ENCODE measurements at regions not wholly inside any gene's neighbourhood (a gene's known extent, or its start where the extent isn't known, plus 50 kb on each side); places are given as distances from the start of the nearest gene placed in this dataset.

GRCh38 chr1:8084913-8085312, 58.8 kb upstream of the ERRFI1 start:
- Histone ChIP-seq H3K27ac (ENCODE audit: low read depth, low read length, poor library complexity, severe bottlenecking) (no peak overlapping the region), H3F3A (ENCODE audit: insufficient read depth, low read length) (no peaks in the 10 kb centered on the region), H4K20me1 (ENCODE audit: insufficient read depth, low read length) (no peaks in the 10 kb centered on the region), H3K9ac (ENCODE audit: low read length) (no peak overlapping the region), H3K36me3 (ENCODE audit: insufficient read depth, low read length) (no peaks in the 10 kb centered on the region), H3K4me1 (ENCODE audit: insufficient read depth, low read length, severe bottlenecking) (no peaks in the 10 kb centered on the region), H3K79me2 (ENCODE audit: insufficient read depth, low read length) (no peaks in the 10 kb centered on the region), H3K9me3 (ENCODE audit: low read length) (no peaks in the 10 kb centered on the region), H3K9me2 (ENCODE audit: low read depth, low read length) (no peaks in the 10 kb centered on the region), H3K4me3 (ENCODE audit: low read depth, low read length, poor library complexity, severe bottlenecking) (no peak overlapping the region), H3K27me3 (ENCODE audit: insufficient read depth, low read length) (no peaks in the 10 kb centered on the region), H3K4me2 (ENCODE audit: low read length) (no peak overlapping the region), H2AFZ (ENCODE audit: low read length) (no peak overlapping the region)
- TF ChIP-seq EZH2 (IDR thresholded peaks at IDR 0.05; ENCODE audit: borderline replicate concordance, low read length) (no peak), CTCF (IDR thresholded peaks at IDR 0.05; ENCODE audit: low read length) (no peak)

GRCh38 chr1:8083739-8084484, 57.8 kb upstream of the ERRFI1 start:
- H3K9ac ChIP-seq (ENCODE audit: low read length), result no peak overlapping the region
- 0 out of 2 replicates have a peak, but pooled peaks cover 2% of the 10 kb centered on the region for H3K27me3 ChIP-seq (ENCODE audit: insufficient read depth, low read length)
- no peak overlapping the region for H3K4me2 ChIP-seq (ENCODE audit: low read length)
- no peaks in the 10 kb centered on the region for H3K36me3 ChIP-seq (ENCODE audit: insufficient read depth, low read length)
- H3K79me2 ChIP-seq (ENCODE audit: insufficient read depth, low read length), result no peaks in the 10 kb centered on the region
- no peak overlapping the region for H3K27ac ChIP-seq (ENCODE audit: low read depth, low read length, poor library complexity, severe bottlenecking)
- no peaks in the 10 kb centered on the region for H3F3A ChIP-seq (ENCODE audit: insufficient read depth, low read length)
- H3K9me3 ChIP-seq (ENCODE audit: low read length), result no peaks in the 10 kb centered on the region
- no peak for TF ChIP-seq EZH2 (IDR thresholded peaks at IDR 0.05; ENCODE audit: borderline replicate concordance, low read length)
- no peak overlapping the region for H2AFZ ChIP-seq (ENCODE audit: low read length)
- H3K4me1 ChIP-seq (ENCODE audit: insufficient read depth, low read length, severe bottlenecking), result no peaks in the 10 kb centered on the region
- no peak overlapping the region for H3K4me3 ChIP-seq (ENCODE audit: low read depth, low read length, poor library complexity, severe bottlenecking)
- no peaks in the 10 kb centered on the region for H4K20me1 ChIP-seq (ENCODE audit: insufficient read depth, low read length)
- no peaks in the 10 kb centered on the region for H3K9me2 ChIP-seq (ENCODE audit: low read depth, low read length)

- Histone ChIP-seq H3K9me2 (ENCODE audit: low read depth, low read length) (no peaks in the 10 kb centered on the region), H3F3A (ENCODE audit: insufficient read depth, low read length) (no peaks in the 10 kb centered on the region), H3K27me3 (ENCODE audit: insufficient read depth, low read length) (0 out of 2 replicates have a peak, but pooled peaks cover 4% of the 10 kb centered on the region), H3K9ac (ENCODE audit: low read length) (no peak overlapping the region), H3K36me3 (ENCODE audit: insufficient read depth, low read length) (no peaks in the 10 kb centered on the region), H3K4me2 (ENCODE audit: low read length) (no peak overlapping the region), H4K20me1 (ENCODE audit: insufficient read depth, low read length) (no peaks in the 10 kb centered on the region), H2AFZ (ENCODE audit: low read length) (no peak overlapping the region), H3K4me3 (ENCODE audit: low read depth, low read length, poor library complexity, severe bottlenecking) (no peak overlapping the region), H3K27ac (ENCODE audit: low read depth, low read length, poor library complexity, severe bottlenecking) (no peak overlapping the region), H3K79me2 (ENCODE audit: insufficient read depth, low read length) (no peaks in the 10 kb centered on the region), H3K4me1 (ENCODE audit: insufficient read depth, low read length, severe bottlenecking) (no peaks in the 10 kb centered on the region), H3K9me3 (ENCODE audit: low read length) (no peaks in the 10 kb centered on the region)
- TF ChIP-seq EZH2 (IDR thresholded peaks at IDR 0.05; ENCODE audit: borderline replicate concordance, low read length), result no peak
- no peak for TF ChIP-seq CTCF (IDR thresholded peaks at IDR 0.05; ENCODE audit: low read length)
These were observed 56.8 kb upstream of the ERRFI1 start for GRCh38 chr1:8082945-8083344.
